C4-2B (cell line): ENCODE measurements at regions not wholly inside any gene's neighbourhood (a gene's known extent, or its start where the extent isn't known, plus 50 kb on each side); places are given as distances from the start of the nearest gene placed in this dataset.
"Not testable (repeated sequence)": the region's sequence is repeated elsewhere in the genome, so short reads cannot be mapped to it uniquely, and the experiment has no call there.

ENCODE experiments used
- H3K27ac ChIP-seq: fragments of 450-650 bp; 2 replicates; pipeline ENCODE4 v1.5.1; 2017
- CTCF ChIP-seq: fragments of 450-650 bp; conservative IDR thresholded peaks from 2 replicates; pipeline ENCODE4 v1.5.1; 2017; ENCODE audit warnings: mild to moderate bottlenecking
- ZFX ChIP-seq: fragments of 450-650 bp; IDR thresholded peaks from 2 replicates; pipeline ENCODE4 v1.6.1; 2017

- no peak overlapping the region for H3K27ac ChIP-seq
- TF ChIP-seq CTCF: no peak
- no peak for TF ChIP-seq ZFX
Observed at GRCh38 chr10:114872519-114873087, 51.0 kb downstream of the FHIP2A start.

GRCh38 chr10:114874827-114875411 is 53.3 kb downstream of the FHIP2A start:
- no peak overlapping the region for H3K27ac ChIP-seq
- TF ChIP-seq CTCF (no peak), ZFX (no peak)

- not testable (repeated sequence) for H3K27ac ChIP-seq
Observed at GRCh38 chr10:114875590-114876081, 54.1 kb downstream of the FHIP2A start.

GRCh38 chr10:114876169-114876568 is 54.6 kb downstream of the FHIP2A start:
- no peak overlapping the region for H3K27ac ChIP-seq
- TF ChIP-seq CTCF: no peak
- no peak for TF ChIP-seq ZFX

- TF ChIP-seq CTCF (peak; percentile 94), ZFX (no peak)
Observed at GRCh38 chr10:114876602-114877300, 55.2 kb downstream of the FHIP2A start.

GRCh38 chr10:114877301-114877644 is 55.7 kb downstream of the FHIP2A start:
- TF ChIP-seq ZFX (no peak), CTCF (peak; percentile 0)
- H3K27ac ChIP-seq: no peak overlapping the region

More at GRCh38 chr10:114876602-114877300, 55.2 kb downstream of the FHIP2A start:
- H3K27ac ChIP-seq: no peak overlapping the region

- no peak overlapping the region for H3K27ac ChIP-seq
- TF ChIP-seq ZFX (no peak), CTCF (no peak)
Observed at GRCh38 chr10:114879093-114879492, 57.5 kb downstream of the FHIP2A start.
